Activated naive CD4-positive, alpha-beta T cell treated with anti-CD3 and anti-CD28 coated beads, Interleukin-2, amount 50 U/mL, for 24 hours (primary cell): ENCODE measurements at regions not wholly inside any gene's neighbourhood (a gene's known extent, or its start where the extent isn't known, plus 50 kb on each side); places are given as distances from the start of the nearest gene placed in this dataset.
"Not testable (repeated sequence)": the region's sequence is repeated elsewhere in the genome, so short reads cannot be mapped to it uniquely, and the experiment has no call there.

ENCODE experiments used
- H3K27ac Mint-ChIP-seq: one replicate; pipeline ENCODE4 v1.8.0; 2021; ENCODE audit warnings: mild to moderate bottlenecking, mixed read lengths
- H3K27me3 Mint-ChIP-seq: one replicate; pipeline ENCODE4 v1.8.0; 2021; ENCODE audit warnings: mixed read lengths
- H3K36me3 Mint-ChIP-seq: one replicate; pipeline ENCODE4 v1.8.0; 2021; ENCODE audit warnings: mixed read lengths
- H3K4me1 Mint-ChIP-seq: one replicate; pipeline ENCODE4 v1.8.0; 2021; ENCODE audit warnings: mixed read lengths
- H3K4me3 Mint-ChIP-seq: one replicate; pipeline ENCODE4 v1.8.0; 2021; ENCODE audit warnings: mild to moderate bottlenecking, mixed read lengths
- H3K9me3 Mint-ChIP-seq: one replicate; pipeline ENCODE4 v1.8.0; 2021; ENCODE audit warnings: mixed read lengths

DNA sequence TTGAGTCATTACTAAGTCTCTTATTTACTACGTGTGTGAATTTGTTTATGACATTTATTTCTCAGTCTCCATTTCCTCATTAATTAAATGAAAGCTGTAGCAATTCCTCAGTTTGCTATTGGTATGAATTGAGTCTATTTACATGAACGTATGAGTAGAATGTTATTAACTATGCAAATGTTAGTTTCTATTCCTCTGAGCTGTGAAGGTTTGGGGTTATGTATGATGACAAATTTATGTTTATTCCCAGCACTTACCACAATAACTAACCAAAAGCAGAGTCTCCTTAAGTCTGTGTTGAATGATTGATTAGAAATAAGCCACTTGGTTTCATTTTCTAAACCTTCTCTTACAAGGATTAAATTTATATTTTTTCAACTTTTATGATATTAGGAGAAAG, 1340.9 kb downstream of the FSCB start:
- H3K36me3 Mint-ChIP-seq: no peaks in the 10 kb centered on the region
- no peak overlapping the region for H3K27ac Mint-ChIP-seq
- no peaks in the 10 kb centered on the region for H3K4me1 Mint-ChIP-seq
- no peaks in the 10 kb centered on the region for H3K27me3 Mint-ChIP-seq
- no peak overlapping the region for H3K4me3 Mint-ChIP-seq
- H3K9me3 Mint-ChIP-seq: no peaks in the 10 kb centered on the region

DNA sequence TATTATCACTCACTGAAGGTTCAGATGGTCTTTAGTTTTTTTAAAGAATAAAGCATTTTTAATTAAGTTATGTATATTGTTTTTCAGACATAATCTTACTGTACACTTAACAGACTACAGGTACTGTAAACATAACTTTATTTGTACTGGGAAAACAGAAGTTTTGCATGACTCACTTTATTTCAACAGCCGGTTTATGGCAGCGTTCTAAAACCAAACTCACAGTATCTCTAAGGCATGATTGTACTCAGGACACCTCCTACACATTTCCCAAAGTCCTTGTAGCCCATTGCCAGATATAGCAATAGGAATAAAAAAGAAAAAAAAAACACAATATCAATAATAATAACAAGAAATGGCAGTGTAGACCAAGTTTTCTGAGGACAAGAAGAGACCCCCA, 1341.4 kb downstream of the FSCB start:
- Mint-ChIP-seq H3K36me3 (no peaks in the 10 kb centered on the region), H3K4me3 (no peak overlapping the region), H3K9me3 (no peaks in the 10 kb centered on the region), H3K4me1 (no peaks in the 10 kb centered on the region), H3K27ac (no peak overlapping the region), H3K27me3 (no peaks in the 10 kb centered on the region)

DNA sequence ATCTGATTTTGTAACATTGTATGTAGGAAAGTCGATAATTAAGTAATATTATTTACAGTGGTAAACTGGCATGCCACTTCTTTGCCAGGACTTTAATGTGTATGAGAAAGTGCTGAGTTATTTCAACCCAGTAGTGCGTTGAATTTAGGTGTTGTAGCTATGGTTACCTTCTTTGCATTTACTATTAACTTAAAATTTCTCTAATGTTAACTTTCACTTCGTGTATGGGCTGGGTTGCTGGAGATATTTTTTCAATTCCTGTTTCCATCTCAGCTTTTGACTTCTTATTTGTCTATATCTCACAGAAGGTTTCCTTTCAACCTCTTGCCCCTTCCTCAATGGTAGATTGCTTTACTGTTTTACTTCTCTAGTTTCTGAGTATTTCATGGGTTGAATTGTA, 1345.6 kb downstream of the FSCB start:
- Mint-ChIP-seq H3K27me3 (no peaks in the 10 kb centered on the region), H3K36me3 (no peaks in the 10 kb centered on the region), H3K27ac (no peak overlapping the region), H3K9me3 (no peaks in the 10 kb centered on the region), H3K4me3 (no peak overlapping the region), H3K4me1 (no peaks in the 10 kb centered on the region)

DNA sequence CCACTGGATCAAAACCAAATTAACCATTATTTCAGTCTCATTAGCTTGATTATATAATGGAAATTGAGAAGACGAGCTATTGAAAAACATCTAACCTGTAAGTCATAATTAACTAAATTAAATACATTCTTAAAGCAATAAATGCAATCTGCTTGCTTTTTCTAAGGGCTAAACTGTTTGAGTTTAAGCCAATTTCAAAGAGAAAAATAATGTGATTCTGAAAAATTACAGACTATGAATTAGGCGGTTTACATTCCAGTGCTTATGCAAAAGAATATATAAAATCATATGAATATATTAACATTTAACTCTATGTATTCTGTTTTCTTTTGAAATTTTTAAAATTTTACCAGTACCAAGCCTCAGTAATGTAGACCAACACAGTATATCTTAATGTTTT, 1349.4 kb downstream of the FSCB start:
- H3K27me3 Mint-ChIP-seq: no peaks in the 10 kb centered on the region
- no peak overlapping the region for H3K27ac Mint-ChIP-seq
- H3K4me3 Mint-ChIP-seq: no peak overlapping the region
- no peaks in the 10 kb centered on the region for H3K9me3 Mint-ChIP-seq
- no peaks in the 10 kb centered on the region for H3K4me1 Mint-ChIP-seq
- H3K36me3 Mint-ChIP-seq: no peaks in the 10 kb centered on the region

DNA sequence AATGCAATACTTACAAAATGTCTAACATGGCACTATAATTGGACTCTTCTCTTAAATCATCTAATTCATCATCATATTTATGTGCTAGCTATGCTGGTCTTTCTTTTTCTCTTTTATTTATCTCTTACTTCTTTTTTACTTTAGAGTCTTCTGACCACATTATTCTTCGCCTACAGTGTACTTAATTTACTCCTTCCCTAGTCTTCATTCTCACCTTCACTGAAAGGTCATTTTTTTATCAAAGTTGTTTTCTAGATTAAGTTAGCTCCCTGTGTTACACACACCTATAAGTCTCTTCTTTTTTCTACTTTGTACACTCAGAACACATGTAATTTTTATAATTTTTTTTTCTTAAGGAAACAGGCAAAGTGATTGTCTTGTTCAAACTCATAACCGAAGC, 1351.2 kb downstream of the FSCB start:
- no peaks in the 10 kb centered on the region for H3K9me3 Mint-ChIP-seq
- no peaks in the 10 kb centered on the region for H3K4me1 Mint-ChIP-seq
- no peaks in the 10 kb centered on the region for H3K27me3 Mint-ChIP-seq
- no peak overlapping the region for H3K27ac Mint-ChIP-seq
- no peak overlapping the region for H3K4me3 Mint-ChIP-seq
- no peaks in the 10 kb centered on the region for H3K36me3 Mint-ChIP-seq

DNA sequence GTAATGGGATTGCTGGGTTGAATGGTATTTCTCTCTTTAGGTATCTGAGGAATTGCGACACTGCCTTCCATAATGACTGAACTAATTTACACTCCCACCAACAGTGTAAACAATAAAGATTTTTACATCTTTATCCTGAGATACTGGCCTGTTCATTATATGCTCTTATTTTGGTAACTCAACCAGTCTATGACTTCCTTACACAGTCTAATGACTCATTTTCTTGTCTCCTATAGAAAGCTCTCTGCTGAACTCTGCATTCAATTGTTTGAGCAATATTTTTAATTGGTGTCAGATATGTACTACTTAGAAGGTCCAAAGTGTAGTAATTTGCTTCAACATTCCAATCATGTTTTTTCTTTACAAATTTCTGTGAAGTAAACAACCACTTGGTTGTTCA, 1351.8 kb downstream of the FSCB start:
- no peak overlapping the region for H3K4me3 Mint-ChIP-seq
- H3K9me3 Mint-ChIP-seq: no peaks in the 10 kb centered on the region
- H3K36me3 Mint-ChIP-seq: no peaks in the 10 kb centered on the region
- H3K27ac Mint-ChIP-seq: no peak overlapping the region
- no peaks in the 10 kb centered on the region for H3K4me1 Mint-ChIP-seq
- no peaks in the 10 kb centered on the region for H3K27me3 Mint-ChIP-seq

DNA sequence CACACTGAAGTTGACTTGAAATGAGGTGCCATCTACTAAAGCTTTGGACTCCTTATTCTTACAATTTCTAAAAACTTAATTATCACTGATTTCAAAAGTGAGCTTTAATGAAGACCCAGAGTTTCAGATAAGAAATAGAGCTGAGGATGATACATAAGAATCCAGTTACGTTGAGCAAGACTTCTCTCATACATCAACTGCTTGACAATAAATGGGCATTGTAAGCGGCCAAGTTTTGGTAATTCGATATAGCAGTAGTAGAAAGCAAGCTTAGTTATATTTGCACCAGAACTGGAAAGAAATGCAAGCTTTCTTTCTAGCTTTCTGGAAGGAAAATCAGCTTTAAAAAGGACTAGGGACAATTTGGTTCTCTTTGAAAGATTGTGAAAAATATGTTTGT, 1359.6 kb downstream of the FSCB start:
- Mint-ChIP-seq H3K27me3 (no peaks in the 10 kb centered on the region), H3K27ac (no peak overlapping the region), H3K4me3 (no peak overlapping the region), H3K9me3 (no peaks in the 10 kb centered on the region), H3K4me1 (no peaks in the 10 kb centered on the region), H3K36me3 (no peaks in the 10 kb centered on the region)

DNA sequence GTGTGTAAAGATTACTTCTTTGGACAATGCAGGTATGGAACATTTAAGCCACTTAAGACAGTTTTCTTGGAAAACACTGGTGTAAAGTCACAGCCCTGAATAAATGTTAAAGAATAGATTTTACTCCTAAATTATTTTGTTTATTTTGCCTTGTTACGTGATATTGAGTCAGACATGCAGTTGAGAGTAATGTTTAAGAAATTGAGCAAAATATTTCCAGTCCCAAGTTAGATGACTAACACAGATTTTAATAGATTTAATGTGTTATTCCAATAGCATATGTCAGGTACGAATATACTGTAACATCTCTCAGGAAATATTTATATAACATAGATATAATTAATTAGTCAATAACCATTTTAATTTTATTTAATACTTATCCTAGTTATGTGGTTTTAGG, 1361.7 kb downstream of the FSCB start:
- Mint-ChIP-seq H3K9me3 (no peaks in the 10 kb centered on the region), H3K27me3 (no peaks in the 10 kb centered on the region), H3K27ac (no peak overlapping the region), H3K4me3 (no peak overlapping the region), H3K36me3 (no peaks in the 10 kb centered on the region), H3K4me1 (no peaks in the 10 kb centered on the region)

DNA sequence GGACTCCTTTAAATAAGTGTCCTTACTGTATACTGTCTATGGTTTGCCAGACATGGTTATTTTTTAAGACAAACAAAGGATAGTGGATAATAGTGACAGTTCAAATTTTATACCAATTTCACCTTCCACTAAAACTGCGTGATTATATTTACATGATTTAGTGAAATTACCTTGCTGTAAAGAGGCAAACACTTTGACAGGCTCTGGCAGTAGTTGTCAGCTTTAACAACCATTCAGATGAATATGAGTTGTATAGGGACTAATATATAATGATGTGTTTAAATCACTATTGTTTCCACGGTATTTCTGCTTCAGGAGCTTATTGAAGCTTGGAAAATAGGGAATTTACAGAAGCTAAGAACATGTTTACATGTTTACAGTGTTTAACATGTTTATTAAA, 1364.0 kb downstream of the FSCB start:
- Mint-ChIP-seq H3K4me1 (no peaks in the 10 kb centered on the region), H3K9me3 (peaks cover 6% of the 10 kb centered on the region), H3K4me3 (no peak overlapping the region), H3K27ac (no peak overlapping the region), H3K27me3 (no peaks in the 10 kb centered on the region), H3K36me3 (no peaks in the 10 kb centered on the region)

DNA sequence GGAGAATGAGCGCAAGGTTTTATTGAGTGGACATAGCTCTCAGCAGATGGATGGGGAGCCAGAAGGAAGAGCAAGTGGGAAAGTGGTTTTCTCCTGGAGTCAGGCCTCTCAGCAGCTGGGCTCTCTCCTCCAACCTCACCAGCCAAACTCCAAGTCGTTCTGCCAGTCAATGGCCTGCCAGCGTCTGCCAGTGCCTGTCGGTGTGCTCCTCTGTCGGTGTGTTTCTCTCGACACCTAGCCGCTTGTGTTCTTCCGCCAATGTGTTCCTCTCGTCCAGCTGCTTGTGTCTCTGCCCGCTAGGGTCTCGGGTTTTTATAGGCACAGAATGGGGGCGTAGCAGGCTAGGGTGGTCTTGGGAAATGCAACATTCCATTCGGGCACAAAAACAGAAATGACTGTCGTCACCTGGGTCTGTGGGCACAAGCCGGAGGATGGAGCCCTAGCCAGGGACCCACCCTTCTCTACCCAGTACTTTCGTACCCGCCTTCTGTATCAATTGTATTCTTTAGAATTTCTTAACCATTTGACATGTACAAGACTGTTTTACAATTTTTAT, 1365.4 kb downstream of the FSCB start:
- Mint-ChIP-seq H3K36me3 (no peaks in the 10 kb centered on the region), H3K4me3 (no peak overlapping the region), H3K9me3 (peaks cover 6% of the 10 kb centered on the region), H3K27me3 (no peaks in the 10 kb centered on the region), H3K27ac (no peak overlapping the region), H3K4me1 (no peaks in the 10 kb centered on the region)

DNA sequence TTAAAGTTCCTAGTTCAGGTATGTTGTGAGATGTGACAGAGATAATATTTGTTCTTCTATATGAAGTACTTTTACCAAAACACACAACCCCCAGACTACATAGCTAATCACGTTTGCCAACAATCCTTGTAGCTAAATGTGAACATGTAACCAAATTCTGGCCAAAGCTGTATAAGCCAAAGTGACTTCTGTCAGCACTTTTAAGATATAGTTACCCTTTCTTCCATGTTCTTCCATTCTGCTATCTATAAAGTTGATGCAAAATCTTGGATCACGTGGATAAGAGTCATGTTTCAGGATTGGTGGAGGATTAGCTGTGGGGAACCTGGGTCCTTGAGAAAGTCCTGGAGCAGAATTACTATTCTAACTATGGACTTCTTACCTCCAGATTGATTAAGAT, 1366.6 kb downstream of the FSCB start:
- Mint-ChIP-seq H3K36me3 (no peaks in the 10 kb centered on the region), H3K4me3 (no peak overlapping the region), H3K27ac (no peak overlapping the region), H3K9me3 (peaks cover 9% of the 10 kb centered on the region), H3K27me3 (no peaks in the 10 kb centered on the region), H3K4me1 (no peaks in the 10 kb centered on the region)

DNA sequence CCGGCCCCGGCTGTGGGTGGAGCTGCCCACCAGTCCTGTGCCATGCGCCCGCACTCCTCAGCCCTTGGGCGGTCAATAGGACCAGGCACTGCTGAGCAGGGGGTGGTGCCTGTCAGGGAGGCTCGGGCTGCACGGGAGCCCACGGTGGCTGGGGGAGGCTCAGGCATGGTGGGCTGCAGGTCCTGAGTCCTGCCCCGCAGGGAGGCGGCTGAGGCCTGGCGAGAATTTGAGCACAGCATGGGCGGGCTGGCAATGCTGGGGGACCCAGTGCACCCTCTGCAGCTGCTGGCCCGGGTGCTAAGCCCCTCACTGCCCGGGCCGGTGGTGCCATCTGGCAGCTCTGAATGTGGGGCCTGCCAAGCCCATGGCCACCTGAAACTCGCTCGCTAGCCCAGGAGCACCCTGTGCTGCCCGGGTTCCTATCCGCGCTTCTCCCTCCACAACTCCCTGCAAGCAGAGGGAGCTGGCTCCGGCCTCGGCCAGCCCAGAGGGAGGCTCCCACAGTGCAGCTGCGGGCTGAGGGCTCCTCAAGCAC, 1371.1 kb downstream of the FSCB start:
- Mint-ChIP-seq H3K27me3 (no peaks in the 10 kb centered on the region), H3K36me3 (no peaks in the 10 kb centered on the region), H3K27ac (no peak overlapping the region), H3K4me1 (no peaks in the 10 kb centered on the region), H3K4me3 (no peak overlapping the region), H3K9me3 (peaks cover 9% of the 10 kb centered on the region)

DNA sequence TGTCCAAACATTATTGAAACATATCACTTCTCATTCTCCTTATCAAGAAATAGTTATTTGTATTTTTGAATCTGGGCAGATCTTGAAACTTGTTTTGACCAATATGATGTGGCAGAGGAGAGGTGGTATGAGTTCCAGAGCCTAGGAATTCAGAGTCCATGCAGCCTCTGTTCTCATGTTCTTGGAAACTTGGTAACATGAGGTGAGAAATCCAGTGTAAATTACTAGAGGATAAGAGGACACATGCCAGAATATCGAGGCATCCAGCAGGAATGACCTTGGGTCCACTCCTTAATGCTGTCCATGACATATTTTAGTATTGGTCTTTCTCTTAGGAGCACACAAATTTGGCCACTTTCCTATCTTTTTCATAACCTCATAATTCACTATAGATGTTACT, 1374.6 kb downstream of the FSCB start:
- H3K27me3 Mint-ChIP-seq: no peaks in the 10 kb centered on the region
- H3K9me3 Mint-ChIP-seq: peaks cover 4% of the 10 kb centered on the region
- H3K4me3 Mint-ChIP-seq: no peak overlapping the region
- H3K4me1 Mint-ChIP-seq: no peaks in the 10 kb centered on the region
- H3K36me3 Mint-ChIP-seq: no peaks in the 10 kb centered on the region
- H3K27ac Mint-ChIP-seq: no peak overlapping the region

DNA sequence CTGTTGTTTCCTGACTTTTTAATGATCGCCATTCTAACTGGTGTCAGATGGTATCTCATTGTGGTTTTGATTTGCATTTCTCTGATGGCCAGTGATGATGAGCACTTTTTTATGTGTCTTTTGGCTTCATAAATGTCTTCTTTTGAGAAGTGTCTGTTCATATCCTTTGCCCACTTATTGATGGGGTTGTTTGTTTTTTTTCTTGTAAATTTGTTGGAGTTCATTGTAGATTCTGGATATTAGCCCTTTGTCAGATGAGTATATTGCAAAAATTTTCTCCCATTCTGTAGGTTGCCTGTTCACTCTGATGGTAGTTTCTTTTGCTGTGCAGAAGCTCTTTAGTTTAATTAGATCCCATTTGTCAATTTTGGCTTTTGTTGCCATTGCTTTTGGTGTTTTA, 1378.7 kb downstream of the FSCB start:
- H3K27me3 Mint-ChIP-seq, H3K4me1 Mint-ChIP-seq, H3K9me3 Mint-ChIP-seq, H3K36me3 Mint-ChIP-seq, H3K4me3 Mint-ChIP-seq: not testable (repeated sequence)
- H3K27ac Mint-ChIP-seq: peak overlapping the region; percentile 41

DNA sequence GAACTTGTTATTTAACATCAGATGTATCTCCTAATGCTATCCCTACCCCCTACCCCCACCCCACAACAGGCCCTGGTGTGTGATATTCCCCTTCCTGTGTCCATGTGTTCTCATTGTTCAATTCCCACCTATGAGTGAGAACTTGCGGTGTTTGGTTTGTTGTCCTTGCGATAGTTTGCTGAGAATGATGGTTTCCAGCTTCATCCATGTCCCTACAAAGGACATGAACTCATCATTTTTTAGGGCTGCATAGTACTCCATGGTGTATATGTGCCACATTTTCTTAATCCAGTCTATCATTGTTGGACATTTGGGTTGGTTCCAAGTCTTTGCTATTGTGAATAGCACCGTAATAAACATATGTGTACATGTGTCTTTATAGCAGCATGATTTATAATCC, 1379.2 kb downstream of the FSCB start:
- H3K36me3 Mint-ChIP-seq, H3K27me3 Mint-ChIP-seq, H3K9me3 Mint-ChIP-seq, H3K4me3 Mint-ChIP-seq, H3K4me1 Mint-ChIP-seq, H3K27ac Mint-ChIP-seq: not testable (repeated sequence)

DNA sequence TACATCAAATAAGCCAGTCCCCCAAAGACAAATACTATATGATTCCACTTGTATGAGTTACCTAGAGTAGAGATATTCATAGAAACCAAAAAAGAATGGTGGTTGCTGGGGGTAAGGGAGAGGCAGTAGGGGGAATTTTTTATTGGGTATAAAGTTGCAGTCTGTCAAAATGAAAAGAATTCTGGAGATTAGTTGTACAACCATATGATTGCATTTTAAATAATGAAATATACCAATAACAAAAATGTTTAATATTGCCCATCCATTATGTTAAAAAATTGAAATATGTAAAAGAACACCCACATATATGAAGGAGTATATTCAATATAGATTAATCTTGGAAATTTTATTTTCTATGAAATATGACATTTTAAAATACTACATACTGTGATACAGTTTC, 1383.5 kb downstream of the FSCB start:
- Mint-ChIP-seq H3K27me3 (no peaks in the 10 kb centered on the region), H3K4me3 (no peak overlapping the region), H3K4me1 (no peaks in the 10 kb centered on the region), H3K27ac (no peak overlapping the region), H3K36me3 (no peaks in the 10 kb centered on the region), H3K9me3 (no peaks in the 10 kb centered on the region)

DNA sequence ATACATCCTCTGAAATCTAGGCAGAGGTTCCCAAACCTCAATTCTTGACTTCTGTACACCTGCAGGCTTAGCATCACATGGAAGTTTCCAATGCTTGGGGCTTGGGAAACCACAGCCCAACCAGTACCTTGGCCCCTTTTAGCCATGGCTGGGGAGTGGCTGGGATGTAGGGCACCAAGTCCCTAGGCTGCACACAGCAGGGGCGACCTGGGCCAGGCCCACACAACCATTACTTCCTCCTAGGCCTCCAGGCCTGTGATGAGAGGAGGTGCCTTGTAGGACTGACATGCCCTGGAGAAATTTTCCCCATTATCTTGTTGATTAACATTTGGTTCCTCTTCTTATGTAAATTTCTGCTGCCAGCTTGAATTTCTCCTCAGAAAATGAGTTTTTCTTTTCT, 1387.4 kb downstream of the FSCB start:
- no peaks in the 10 kb centered on the region for H3K9me3 Mint-ChIP-seq
- H3K27ac Mint-ChIP-seq: no peak overlapping the region
- H3K27me3 Mint-ChIP-seq: no peaks in the 10 kb centered on the region
- H3K4me1 Mint-ChIP-seq: no peaks in the 10 kb centered on the region
- H3K36me3 Mint-ChIP-seq: no peaks in the 10 kb centered on the region
- H3K4me3 Mint-ChIP-seq: no peak overlapping the region
